ENCODE measurements at regions not wholly inside any gene's neighbourhood (a gene's known extent, or its start where the extent isn't known, plus 50 kb on each side); places are given as distances from the start of the nearest gene placed in this dataset.

GRCh38 chr13:65638572-65639168 lies 1591.5 kb downstream of the PCDH9 start (continued):
- TF ChIP-seq SKIL (IDR thresholded peaks at IDR 0.05; ENCODE audit: low read depth, poor library complexity, severe bottlenecking) (no peak), ATF2 (IDR thresholded peaks at IDR 0.05; ENCODE audit: low read length) (no peak), ZBTB33 (IDR thresholded peaks at IDR 0.05) (no peak), SP1 (IDR thresholded peaks at IDR 0.05; ENCODE audit: low read depth, low read length) (no peak), BHLHE40 (IDR thresholded peaks at IDR 0.05; ENCODE audit: borderline replicate concordance in 1 of 2, low read depth in 2 of 2, low read length in 1 of 2) (no peak), CTCF (IDR thresholded peaks at IDR 0.05 in 2 of 3, conservative IDR thresholded peaks at IDR 0.05 in 1 of 3; ENCODE audit: control insufficient read depth in 2 of 3, extremely low read depth in 1 of 3, insufficient read depth in 1 of 3, low read depth in 3 of 3, low read length in 3 of 3) (peak; percentile 51 to 76 (median 73)), KDM1A (IDR thresholded peaks at IDR 0.05; ENCODE audit: borderline replicate concordance) (no peak), RB1 (IDR thresholded peaks at IDR 0.05; ENCODE audit: borderline replicate concordance) (0 out of 2 replicates have a peak, but pooled peaks have one; percentile 30)
